ENCODE measurements at regions not wholly inside any gene's neighbourhood (a gene's known extent, or its start where the extent isn't known, plus 50 kb on each side); places are given as distances from the start of the nearest gene placed in this dataset.

DNA sequence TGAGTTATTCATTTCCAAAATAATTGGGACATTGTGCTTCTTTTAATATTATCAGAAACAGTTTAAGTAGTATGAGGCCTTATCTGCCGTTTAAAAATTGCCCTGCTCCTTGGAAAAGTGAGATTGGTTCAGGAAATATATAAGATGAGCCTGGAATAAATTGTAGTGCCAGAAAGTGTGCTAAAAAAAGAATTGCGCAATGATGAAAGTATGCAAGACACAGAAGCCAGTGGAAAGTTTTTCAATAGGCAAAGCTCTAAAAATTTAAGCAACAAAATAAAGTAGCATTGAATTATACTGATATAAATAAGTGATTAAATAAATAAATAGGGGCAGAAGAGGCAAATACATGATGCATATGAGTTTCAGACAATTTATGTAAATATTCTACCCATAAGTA, 834.9 kb downstream of the BCL11B start:
- no peak for DNase-seq (ENCODE audit: low spot score)
- TF ChIP-seq, protein P1, sequence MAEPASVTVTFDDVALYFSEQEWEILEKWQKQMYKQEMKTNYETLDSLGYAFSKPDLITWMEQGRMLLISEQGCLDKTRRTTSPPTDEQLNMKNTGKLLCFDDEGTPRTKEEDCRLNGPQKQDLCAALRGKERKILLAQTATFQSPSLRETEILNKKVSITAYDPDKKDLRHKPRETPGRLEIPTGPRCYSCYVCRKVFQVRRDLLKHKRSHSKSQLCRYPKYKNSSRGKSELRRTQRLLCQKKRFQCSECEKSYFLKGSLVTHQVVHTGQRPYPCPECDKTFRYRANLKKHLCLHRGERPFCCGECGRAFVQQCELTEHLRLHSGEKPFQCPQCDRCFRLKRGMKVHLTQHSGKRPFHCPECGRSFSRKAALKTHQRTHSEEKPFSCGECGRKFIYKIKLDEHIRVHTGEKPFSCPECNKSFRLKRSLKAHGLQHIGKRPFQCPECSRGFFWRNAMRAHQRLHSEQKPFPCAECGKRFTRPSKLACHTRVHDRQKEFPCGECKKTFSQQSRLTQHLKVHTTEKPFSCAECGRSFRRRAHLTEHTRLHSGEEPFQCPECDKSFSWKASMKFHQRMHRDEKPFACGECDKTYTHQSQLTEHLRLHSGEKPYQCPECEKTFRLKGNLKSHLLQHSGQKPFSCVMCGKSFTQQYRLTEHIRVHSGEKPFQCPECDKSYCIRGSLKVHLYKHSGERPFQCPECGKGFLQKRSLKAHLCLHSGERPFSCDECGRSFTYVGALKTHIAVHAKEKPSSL (CRISPR knock-in tag; conservative IDR thresholded peaks at IDR 0.05): no peak
- TF ChIP-seq ELF4 (CRISPR knock-in tag; IDR thresholded peaks at IDR 0.05; ENCODE audit: low read depth) (no peak), CTCF (IDR thresholded peaks at IDR 0.05) (no peak), IRF1 (CRISPR knock-in tag; IDR thresholded peaks at IDR 0.05) (no peak), ATF1 (CRISPR knock-in tag; IDR thresholded peaks at IDR 0.05) (no peak), PRDM15 (CRISPR knock-in tag; IDR thresholded peaks at IDR 0.05) (no peak), ETV6 (CRISPR knock-in tag; IDR thresholded peaks at IDR 0.05) (no peak), SMAD4 (CRISPR knock-in tag; IDR thresholded peaks at IDR 0.05) (no peak), ZNF121 (CRISPR knock-in tag; IDR thresholded peaks at IDR 0.05) (no peak), ZNF263 (CRISPR knock-in tag; IDR thresholded peaks at IDR 0.05; ENCODE audit: low read depth) (no peak), FOXJ3 (CRISPR knock-in tag; IDR thresholded peaks at IDR 0.05; ENCODE audit: borderline replicate concordance) (no peak), ZNF396 (CRISPR knock-in tag; IDR thresholded peaks at IDR 0.05; ENCODE audit: borderline replicate concordance) (no peak), GABPB1 (CRISPR knock-in tag; IDR thresholded peaks at IDR 0.05) (no peak), NFE2L1 (CRISPR knock-in tag; IDR thresholded peaks at IDR 0.05) (no peak)
- TF ChIP-seq, protein P2, sequence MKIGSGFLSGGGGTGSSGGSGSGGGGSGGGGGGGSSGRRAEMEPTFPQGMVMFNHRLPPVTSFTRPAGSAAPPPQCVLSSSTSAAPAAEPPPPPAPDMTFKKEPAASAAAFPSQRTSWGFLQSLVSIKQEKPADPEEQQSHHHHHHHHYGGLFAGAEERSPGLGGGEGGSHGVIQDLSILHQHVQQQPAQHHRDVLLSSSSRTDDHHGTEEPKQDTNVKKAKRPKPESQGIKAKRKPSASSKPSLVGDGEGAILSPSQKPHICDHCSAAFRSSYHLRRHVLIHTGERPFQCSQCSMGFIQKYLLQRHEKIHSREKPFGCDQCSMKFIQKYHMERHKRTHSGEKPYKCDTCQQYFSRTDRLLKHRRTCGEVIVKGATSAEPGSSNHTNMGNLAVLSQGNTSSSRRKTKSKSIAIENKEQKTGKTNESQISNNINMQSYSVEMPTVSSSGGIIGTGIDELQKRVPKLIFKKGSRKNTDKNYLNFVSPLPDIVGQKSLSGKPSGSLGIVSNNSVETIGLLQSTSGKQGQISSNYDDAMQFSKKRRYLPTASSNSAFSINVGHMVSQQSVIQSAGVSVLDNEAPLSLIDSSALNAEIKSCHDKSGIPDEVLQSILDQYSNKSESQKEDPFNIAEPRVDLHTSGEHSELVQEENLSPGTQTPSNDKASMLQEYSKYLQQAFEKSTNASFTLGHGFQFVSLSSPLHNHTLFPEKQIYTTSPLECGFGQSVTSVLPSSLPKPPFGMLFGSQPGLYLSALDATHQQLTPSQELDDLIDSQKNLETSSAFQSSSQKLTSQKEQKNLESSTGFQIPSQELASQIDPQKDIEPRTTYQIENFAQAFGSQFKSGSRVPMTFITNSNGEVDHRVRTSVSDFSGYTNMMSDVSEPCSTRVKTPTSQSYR (CRISPR knock-in tag; IDR thresholded peaks at IDR 0.05): no peak
- TF ChIP-seq, protein P3, sequence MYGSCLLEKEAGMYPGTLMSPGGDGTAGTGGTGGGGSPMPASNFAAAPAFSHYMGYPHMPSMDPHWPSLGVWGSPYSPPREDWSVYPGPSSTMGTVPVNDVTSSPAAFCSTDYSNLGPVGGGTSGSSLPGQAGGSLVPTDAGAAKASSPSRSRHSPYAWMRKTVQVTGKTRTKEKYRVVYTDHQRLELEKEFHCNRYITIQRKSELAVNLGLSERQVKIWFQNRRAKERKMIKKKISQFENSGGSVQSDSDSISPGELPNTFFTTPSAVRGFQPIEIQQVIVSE (CRISPR knock-in tag; IDR thresholded peaks at IDR 0.05; ENCODE audit: borderline replicate concordance): no peak
- TF ChIP-seq, protein P4, sequence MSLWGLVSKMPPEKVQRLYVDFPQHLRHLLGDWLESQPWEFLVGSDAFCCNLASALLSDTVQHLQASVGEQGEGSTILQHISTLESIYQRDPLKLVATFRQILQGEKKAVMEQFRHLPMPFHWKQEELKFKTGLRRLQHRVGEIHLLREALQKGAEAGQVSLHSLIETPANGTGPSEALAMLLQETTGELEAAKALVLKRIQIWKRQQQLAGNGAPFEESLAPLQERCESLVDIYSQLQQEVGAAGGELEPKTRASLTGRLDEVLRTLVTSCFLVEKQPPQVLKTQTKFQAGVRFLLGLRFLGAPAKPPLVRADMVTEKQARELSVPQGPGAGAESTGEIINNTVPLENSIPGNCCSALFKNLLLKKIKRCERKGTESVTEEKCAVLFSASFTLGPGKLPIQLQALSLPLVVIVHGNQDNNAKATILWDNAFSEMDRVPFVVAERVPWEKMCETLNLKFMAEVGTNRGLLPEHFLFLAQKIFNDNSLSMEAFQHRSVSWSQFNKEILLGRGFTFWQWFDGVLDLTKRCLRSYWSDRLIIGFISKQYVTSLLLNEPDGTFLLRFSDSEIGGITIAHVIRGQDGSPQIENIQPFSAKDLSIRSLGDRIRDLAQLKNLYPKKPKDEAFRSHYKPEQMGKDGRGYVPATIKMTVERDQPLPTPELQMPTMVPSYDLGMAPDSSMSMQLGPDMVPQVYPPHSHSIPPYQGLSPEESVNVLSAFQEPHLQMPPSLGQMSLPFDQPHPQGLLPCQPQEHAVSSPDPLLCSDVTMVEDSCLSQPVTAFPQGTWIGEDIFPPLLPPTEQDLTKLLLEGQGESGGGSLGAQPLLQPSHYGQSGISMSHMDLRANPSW (CRISPR knock-in tag; conservative IDR thresholded peaks at IDR 0.05; ENCODE audit: low read depth): no peak
- TF ChIP-seq, protein P5, sequence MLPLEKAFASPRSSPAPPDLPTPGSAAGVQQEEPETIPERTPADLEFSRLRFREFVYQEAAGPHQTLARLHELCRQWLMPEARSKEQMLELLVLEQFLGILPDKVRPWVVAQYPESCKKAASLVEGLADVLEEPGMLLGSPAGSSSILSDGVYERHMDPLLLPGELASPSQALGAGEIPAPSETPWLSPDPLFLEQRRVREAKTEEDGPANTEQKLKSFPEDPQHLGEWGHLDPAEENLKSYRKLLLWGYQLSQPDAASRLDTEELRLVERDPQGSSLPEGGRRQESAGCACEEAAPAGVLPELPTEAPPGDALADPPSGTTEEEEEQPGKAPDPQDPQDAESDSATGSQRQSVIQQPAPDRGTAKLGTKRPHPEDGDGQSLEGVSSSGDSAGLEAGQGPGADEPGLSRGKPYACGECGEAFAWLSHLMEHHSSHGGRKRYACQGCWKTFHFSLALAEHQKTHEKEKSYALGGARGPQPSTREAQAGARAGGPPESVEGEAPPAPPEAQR (CRISPR knock-in tag; IDR thresholded peaks at IDR 0.05): no peak
- Mint-ChIP-seq H3K27ac (no peak overlapping the region), H3K27me3 (ENCODE audit: low read depth) (no peaks in the 10 kb centered on the region; the same call in 1 of the 2 replicates), H3K4me1 (0 out of 2 replicates have a peak, but pooled peaks cover 4% of the 10 kb centered on the region), H3K9me3 (peaks cover 55% of the 10 kb centered on the region), H3K36me3 (peaks cover 9% of the 10 kb centered on the region), H3K4me3 (no peak overlapping the region)
- CTCF ChIA-PET: no interaction called here
- no peak for ATAC-seq
- POLR2A ChIA-PET: no interaction called here

All from WTC11 (cell line).